Left ventricle myocardium superior (tissue), 1 donor: ENCODE measurements at regions not wholly inside any gene's neighbourhood (a gene's known extent, or its start where the extent isn't known, plus 50 kb on each side); places are given as distances from the start of the nearest gene placed in this dataset.

Experiments used
- ATAC-seq: fragments of 200-7000 bp; cut with Tn5 transposase; one replicate; pipeline ENCODE4 v1.9.1; 2020; ENCODE audit warnings: mild to moderate bottlenecking, moderate library complexity
- DNase-seq: peaks from one replicate; pipeline ENCODE4 v3.0.0-alpha.2; 2020
- intact Hi-C: fragments of 100-400 bp; cut with micrococcal nuclease; formaldehyde crosslinking; loops from one replicate; pipeline ENCODE4 v1.11.0; 2022
- donor health status: DM: no; HTN: yes; CAD: no; lungs with severe emphysema.

GRCh38 chr7:128167042-128167701 is 73.9 kb upstream of the LEP start:
- ATAC-seq = peak; percentile 32
- no peak for DNase-seq
- intact Hi-C loops = no loop called here

- intact Hi-C loops = no loop called here
- ATAC-seq = no peak
- no peak for DNase-seq
Measured at GRCh38 chr7:128167791-128168666, 73.0 kb upstream of the LEP start.

GRCh38 chr7:128168667-128169210 is 72.3 kb upstream of the LEP start:
- DNase-seq = peak; percentile 48
- ATAC-seq = peak; percentile 60
- intact Hi-C loops = no loop called here

GRCh38 chr7:128170461-128170860 is 70.6 kb upstream of the LEP start:
- ATAC-seq (no peak), DNase-seq (no peak)
- intact Hi-C loops = no loop called here

- ATAC-seq (no peak), DNase-seq (no peak)
- intact Hi-C loops = no loop called here
Measured at GRCh38 chr7:128171342-128171918, 69.6 kb upstream of the LEP start.

- intact Hi-C loops = no loop called here
- ATAC-seq (no peak), DNase-seq (no peak)
Measured at GRCh38 chr7:128172151-128172550, 68.9 kb upstream of the LEP start.

GRCh38 chr7:128172963-128173362 is 68.1 kb upstream of the LEP start:
- DNase-seq = no peak
- intact Hi-C loops = no loop called here
- ATAC-seq = no peak

GRCh38 chr7:128174386-128174785 is 66.7 kb upstream of the LEP start:
- ATAC-seq = no peak
- no peak for DNase-seq
- intact Hi-C loops = no loop called here

GRCh38 chr7:128176696-128177095 is 64.4 kb upstream of the LEP start:
- ATAC-seq = no peak
- no peak for DNase-seq
- intact Hi-C loops = no loop called here

GRCh38 chr7:128177768-128178550 is 63.1 kb upstream of the LEP start:
- DNase-seq = no peak
- intact Hi-C loops = no loop called here
- no peak for ATAC-seq

GRCh38 chr7:128178611-128179010 is 62.5 kb upstream of the LEP start:
- intact Hi-C loops = no loop called here
- ATAC-seq (no peak), DNase-seq (no peak)

- intact Hi-C loops = no loop called here
- DNase-seq = no peak
- ATAC-seq = no peak
Measured at GRCh38 chr7:128188396-128189230, 52.5 kb upstream of the LEP start.

GRCh38 chr7:128189231-128189930 is 51.7 kb upstream of the LEP start:
- intact Hi-C loops = no loop called here
- DNase-seq = no peak
- no peak for ATAC-seq

GRCh38 chr7:128190051-128190647 is 50.9 kb upstream of the LEP start:
- DNase-seq (no peak), ATAC-seq (no peak)
- intact Hi-C loops = no loop called here

GRCh38 chr7:128191136-128191844 is 49.8 kb upstream of the LEP start:
- ATAC-seq (no peak), DNase-seq (no peak)
- intact Hi-C loops = no loop called here
